Loucy (cell line): ENCODE measurements at regions not wholly inside any gene's neighbourhood (a gene's known extent, or its start where the extent isn't known, plus 50 kb on each side); places are given as distances from the start of the nearest gene placed in this dataset.

Experiments used
- CTCF ChIP-seq: fragments of 200-600 bp; sonication (generic); conservative IDR thresholded peaks from 2 replicates; pipeline ENCODE4 v1.5.1; 2014; ENCODE audit warnings: mild to moderate bottlenecking, antibody characterized with exemption, low read length
- EZH2phosphoT487 ChIP-seq: fragments of 200-600 bp; IDR thresholded peaks from 2 replicates; pipeline ENCODE4 v1.6.1; 2018; ENCODE audit warnings: antibody characterized with exemption, mild to moderate bottlenecking, moderate library complexity, borderline replicate concordance

GRCh38 chr4:43778187-43778915, 670.3 kb downstream of the KCTD8 start:
- no peak for TF ChIP-seq CTCF
- no peak for TF ChIP-seq EZH2phosphoT487
